HEK293 (cell line): ENCODE measurements at regions not wholly inside any gene's neighbourhood (a gene's known extent, or its start where the extent isn't known, plus 50 kb on each side); places are given as distances from the start of the nearest gene placed in this dataset.

Experiments
- CTCF ChIA-PET: fragments of 350-600 bp; formaldehyde crosslinking; extraction: SDS; loops from one replicate; lab custom pipeline; 2021; ENCODE audit warnings: antibody characterized with exemption; lab: Yijun Ruan, JAX
- POLR2A ChIA-PET: fragments of 300-600 bp; formaldehyde crosslinking; extraction: SDS; loops from one replicate; lab custom pipeline; 2020; ENCODE audit warnings: antibody characterized with exemption, inconsistent platforms; lab: Yijun Ruan, JAX
- H3K27ac ChIP-seq: fragments of 200-500 bp; sonication (Bioruptor generic); 2 replicates; pipeline ENCODE4 v1.5.1; 2014; ENCODE audit warnings: low read depth, low read length, control low read depth, inconsistent platforms; ENCODE audit errors: extremely low read depth
- H3K36me3 ChIP-seq, 2 experiments: fragments of 200-500 bp in 1 of 2; sonication (Bioruptor generic) in 1 of 2; 1 replicate in 1 of 2; 2 replicates in 1 of 2; pipeline ENCODE4 v1.5.1; 2014 to 2017; ENCODE audit warnings: inconsistent platforms in 2 of 2, low read length in 2 of 2; ENCODE audit not compliant: control insufficient read depth in 2 of 2, insufficient read depth in 1 of 2
- H3K4me1 ChIP-seq: fragments of 200-500 bp; sonication (Bioruptor generic); 2 replicates; pipeline ENCODE4 v1.5.1; 2014; ENCODE audit warnings: mild to moderate bottlenecking, low read length, inconsistent platforms; ENCODE audit not compliant: control insufficient read depth, insufficient read depth
- H3K4me3 ChIP-seq: 2 replicates; pipeline ENCODE4 v1.5.1; 2011; ENCODE audit warnings: low read depth, mild to moderate bottlenecking, control low read depth, low read length, moderate library complexity
- H3K9me3 ChIP-seq: fragments of 200-500 bp; sonication (Bioruptor generic); 2 replicates; pipeline ENCODE4 v1.5.1; 2014; ENCODE audit warnings: low read depth, low read length, inconsistent platforms; ENCODE audit not compliant: control insufficient read depth, insufficient read depth
- EGR2 ChIP-seq: fragments of 450-650 bp; formaldehyde crosslinking; IDR thresholded peaks from 2 replicates; pipeline ENCODE4 v1.5.1; 2016; ENCODE audit warnings: low read depth, missing biosample characterization, missing genetic modification characterization
- GLI2 ChIP-seq: fragments of 450-650 bp; formaldehyde crosslinking; IDR thresholded peaks from 2 replicates; pipeline ENCODE4; 2017; ENCODE audit warnings: missing biosample characterization, missing genetic modification characterization, low read depth, borderline replicate concordance
- HOXA7 ChIP-seq: sonication (generic); formaldehyde crosslinking; IDR thresholded peaks from 2 replicates; pipeline ENCODE4 v1.8.1; 2022; ENCODE audit warnings: missing genetic modification reagents, borderline replicate concordance
- KLF8 ChIP-seq: fragments of 450-650 bp; formaldehyde crosslinking; IDR thresholded peaks from 2 replicates; pipeline ENCODE4 v1.5.1; 2016; ENCODE audit warnings: missing biosample characterization, missing genetic modification characterization
- TRIM28 ChIP-seq: IDR thresholded peaks from 2 replicates; pipeline ENCODE4 v1.6.1; 2011; ENCODE audit warnings: low read length, control low read depth, borderline replicate concordance
- ZNF202 ChIP-seq: fragments of 450-650 bp; formaldehyde crosslinking; IDR thresholded peaks from 2 replicates; pipeline ENCODE4 v1.5.1; 2016; ENCODE audit warnings: missing biosample characterization, missing genetic modification characterization, borderline replicate concordance
- ZNF223 ChIP-seq: fragments of 450-650 bp; formaldehyde crosslinking; IDR thresholded peaks from 2 replicates; pipeline ENCODE4 v1.5.1; 2016; ENCODE audit warnings: missing biosample characterization, missing genetic modification characterization
- ZNF274 ChIP-seq, 2 experiments: fragments of 200-500 bp in 1 of 2; fragments of 450-650 bp in 1 of 2; sonication (Bioruptor generic) in 1 of 2; formaldehyde crosslinking in 1 of 2; IDR thresholded peaks; 2 replicates each; pipeline versions ENCODE4 v1.5.1 to v1.6.1; 2014 to 2016; ENCODE audit warnings: borderline replicate concordance in 1 of 2, inconsistent platforms in 1 of 2, low read length in 1 of 2, missing biosample characterization in 1 of 2, missing genetic modification characterization in 1 of 2
- ZNF426 ChIP-seq: fragments of 450-650 bp; formaldehyde crosslinking; IDR thresholded peaks from 2 replicates; pipeline ENCODE4 v1.5.1; 2017; ENCODE audit warnings: missing biosample characterization, missing genetic modification characterization, mild to moderate bottlenecking, inconsistent platforms, moderate library complexity
- ZNF548 ChIP-seq: fragments of 450-650 bp; formaldehyde crosslinking; IDR thresholded peaks from 2 replicates; pipeline ENCODE4 v1.5.1; 2016; ENCODE audit warnings: missing biosample characterization, missing genetic modification characterization
- ZNF549 ChIP-seq: fragments of 450-650 bp; IDR thresholded peaks from 2 replicates; pipeline ENCODE4 v1.5.1; 2018; ENCODE audit warnings: missing biosample characterization, missing genetic modification characterization, mild to moderate bottlenecking, inconsistent platforms, moderate library complexity
- ZNF623 ChIP-seq: fragments of 450-650 bp; formaldehyde crosslinking; IDR thresholded peaks from 2 replicates; pipeline ENCODE4 v1.5.1; 2016; ENCODE audit warnings: missing biosample characterization, missing genetic modification characterization
- TF ChIP-seq, protein P1 (sequence below): fragments of 450-650 bp; formaldehyde crosslinking; IDR thresholded peaks from 2 replicates; pipeline ENCODE4 v1.5.1; 2016; ENCODE audit warnings: missing biosample characterization, missing genetic modification characterization
- TF ChIP-seq, protein P2 (sequence below): fragments of 450-650 bp; formaldehyde crosslinking; IDR thresholded peaks from 2 replicates; pipeline ENCODE4 v1.5.1; 2016; ENCODE audit warnings: missing biosample characterization, missing genetic modification characterization
- TF ChIP-seq, protein P3 (sequence below): fragments of 450-650 bp; formaldehyde crosslinking; IDR thresholded peaks from 2 replicates; pipeline ENCODE4 v1.5.1; 2016; ENCODE audit warnings: missing biosample characterization, missing genetic modification characterization

DNA sequence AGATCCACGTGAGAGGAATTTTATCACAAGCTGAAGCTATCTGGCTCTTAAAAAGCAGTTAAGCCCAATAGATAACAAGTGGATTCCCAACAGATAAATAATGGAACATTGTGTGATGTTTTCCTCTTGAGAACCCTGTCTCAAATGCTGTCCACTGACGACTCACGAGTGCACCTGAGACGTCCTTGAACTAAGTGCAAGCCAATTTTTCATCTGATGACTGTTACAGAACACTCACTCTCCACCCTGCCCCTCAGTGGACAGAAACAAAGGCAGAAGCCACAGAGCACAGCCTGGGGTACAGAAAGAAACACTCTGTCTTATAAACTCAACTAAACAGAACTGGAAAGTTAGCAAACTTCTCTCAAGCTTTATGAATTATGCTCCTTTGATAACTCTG lies 199.5 kb downstream of the KCNN2 start:
- no peaks in the 10 kb centered on the region for H3K36me3 ChIP-seq
- CTCF ChIA-PET, result no interaction called here
- TF ChIP-seq ZNF549 (tag by site-specific recombination) (no peak), ZNF623 (no peak), ZNF274 (IDR thresholded peaks at IDR 0.05; ENCODE audit: low read length) (no peak), ZNF274 (tag by site-specific recombination; IDR thresholded peaks at IDR 0.05; ENCODE audit: borderline replicate concordance) (no peak), EGR2 (tag by site-specific recombination) (no peak), TRIM28 (no peak), GLI2 (tag by site-specific recombination) (no peak), ZNF548 (tag by site-specific recombination) (no peak), ZNF223 (no peak), ZNF426 (tag by site-specific recombination) (no peak), ZNF202 (tag by site-specific recombination) (no peak), KLF8 (no peak), HOXA7 (CRISPR knock-in tag) (no peak)
- TF ChIP-seq, protein P1, sequence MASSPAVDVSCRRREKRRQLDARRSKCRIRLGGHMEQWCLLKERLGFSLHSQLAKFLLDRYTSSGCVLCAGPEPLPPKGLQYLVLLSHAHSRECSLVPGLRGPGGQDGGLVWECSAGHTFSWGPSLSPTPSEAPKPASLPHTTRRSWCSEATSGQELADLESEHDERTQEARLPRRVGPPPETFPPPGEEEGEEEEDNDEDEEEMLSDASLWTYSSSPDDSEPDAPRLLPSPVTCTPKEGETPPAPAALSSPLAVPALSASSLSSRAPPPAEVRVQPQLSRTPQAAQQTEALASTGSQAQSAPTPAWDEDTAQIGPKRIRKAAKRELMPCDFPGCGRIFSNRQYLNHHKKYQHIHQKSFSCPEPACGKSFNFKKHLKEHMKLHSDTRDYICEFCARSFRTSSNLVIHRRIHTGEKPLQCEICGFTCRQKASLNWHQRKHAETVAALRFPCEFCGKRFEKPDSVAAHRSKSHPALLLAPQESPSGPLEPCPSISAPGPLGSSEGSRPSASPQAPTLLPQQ (tag by site-specific recombination), result no peak
- TF ChIP-seq, protein P2, sequence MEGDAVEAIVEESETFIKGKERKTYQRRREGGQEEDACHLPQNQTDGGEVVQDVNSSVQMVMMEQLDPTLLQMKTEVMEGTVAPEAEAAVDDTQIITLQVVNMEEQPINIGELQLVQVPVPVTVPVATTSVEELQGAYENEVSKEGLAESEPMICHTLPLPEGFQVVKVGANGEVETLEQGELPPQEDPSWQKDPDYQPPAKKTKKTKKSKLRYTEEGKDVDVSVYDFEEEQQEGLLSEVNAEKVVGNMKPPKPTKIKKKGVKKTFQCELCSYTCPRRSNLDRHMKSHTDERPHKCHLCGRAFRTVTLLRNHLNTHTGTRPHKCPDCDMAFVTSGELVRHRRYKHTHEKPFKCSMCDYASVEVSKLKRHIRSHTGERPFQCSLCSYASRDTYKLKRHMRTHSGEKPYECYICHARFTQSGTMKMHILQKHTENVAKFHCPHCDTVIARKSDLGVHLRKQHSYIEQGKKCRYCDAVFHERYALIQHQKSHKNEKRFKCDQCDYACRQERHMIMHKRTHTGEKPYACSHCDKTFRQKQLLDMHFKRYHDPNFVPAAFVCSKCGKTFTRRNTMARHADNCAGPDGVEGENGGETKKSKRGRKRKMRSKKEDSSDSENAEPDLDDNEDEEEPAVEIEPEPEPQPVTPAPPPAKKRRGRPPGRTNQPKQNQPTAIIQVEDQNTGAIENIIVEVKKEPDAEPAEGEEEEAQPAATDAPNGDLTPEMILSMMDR (tag by site-specific recombination), result no peak
- TF ChIP-seq, protein P3, sequence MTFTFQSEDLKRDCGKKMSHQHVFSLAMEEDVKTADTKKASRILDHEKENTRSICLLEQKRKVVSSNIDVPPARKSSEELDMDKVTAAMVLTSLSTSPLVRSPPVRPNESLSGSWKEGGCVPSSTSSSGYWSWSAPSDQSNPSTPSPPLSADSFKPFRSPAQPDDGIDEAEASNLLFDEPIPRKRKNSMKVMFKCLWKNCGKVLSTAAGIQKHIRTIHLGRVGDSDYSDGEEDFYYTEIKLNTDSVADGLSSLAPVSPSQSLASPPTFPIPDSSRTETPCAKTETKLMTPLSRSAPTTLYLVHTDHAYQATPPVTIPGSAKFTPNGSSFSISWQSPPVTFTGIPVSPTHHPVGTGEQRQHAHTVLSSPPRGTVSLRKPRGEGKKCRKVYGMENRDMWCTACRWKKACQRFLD (tag by site-specific recombination), result no peak
- TF ChIP-seq, all 188 proteins: peak for 0
- no peak overlapping the region for H3K27ac ChIP-seq
- POLR2A ChIA-PET, result no interaction called here
- no peaks in the 10 kb centered on the region for H3K4me1 ChIP-seq
- H3K9me3 ChIP-seq, result no peaks in the 10 kb centered on the region
- no peak overlapping the region for H3K4me3 ChIP-seq
